CD4-positive, alpha-beta T cell (primary cell): ENCODE measurements at regions not wholly inside any gene's neighbourhood (a gene's known extent, or its start where the extent isn't known, plus 50 kb on each side); places are given as distances from the start of the nearest gene placed in this dataset.
"Not testable (repeated sequence)": the region's sequence is repeated elsewhere in the genome, so short reads cannot be mapped to it uniquely, and the experiment has no call there.

Experiments
- ATAC-seq: fragments of 200-7000 bp; cut with Tn5 transposase; one replicate; pipeline ENCODE4 v1.10.0; 2022; ENCODE audit warnings: mild to moderate bottlenecking; ENCODE audit not compliant: poor library complexity
- CTCF ChIA-PET: fragments of 350-600 bp; sonication (Branson Sonifier 250); formaldehyde crosslinking; loops from one replicate; lab custom pipeline; 2021; ENCODE audit warnings: antibody characterized with exemption, inconsistent platforms; lab: Charles Lee
- POLR2A ChIA-PET: fragments of 350-600 bp; sonication (Branson Sonifier 250); formaldehyde crosslinking; loops from one replicate; lab custom pipeline; 2021; ENCODE audit warnings: antibody characterized with exemption, inconsistent platforms; lab: Charles Lee
- DNase-seq, 14 experiments: peaks; one replicate each; pipeline ENCODE4 v3.0.0-alpha.2; 2013 to 2020; ENCODE audit warnings: mixed read lengths in 2 of 14
- H3K27ac ChIP-seq, 2 donors: one replicate each; pipeline versions ENCODE4 v1.5.1 to v1.7.0; 2013; ENCODE audit warnings: low read length in 2 of 2, low read depth in 1 of 2, mild to moderate bottlenecking in 1 of 2
- H3K27me3 ChIP-seq, 2 experiments: 1 replicate in 1 of 2; 2 replicates in 1 of 2; pipeline versions ENCODE4 v1.6.1 to v1.7.0; 2013; ENCODE audit warnings: low read length in 2 of 2, control low read depth in 1 of 2, mild to moderate bottlenecking in 1 of 2, moderate library complexity in 1 of 2; ENCODE audit not compliant: insufficient read depth in 2 of 2, control insufficient read depth in 1 of 2
- H3K36me3 ChIP-seq: one replicate; pipeline ENCODE4 v1.6.1; 2013; ENCODE audit warnings: low read length, control low read depth; ENCODE audit not compliant: insufficient read depth
- H3K4me1 ChIP-seq: one replicate; pipeline ENCODE4 v1.6.1; 2013; ENCODE audit warnings: low read length, control low read depth; ENCODE audit not compliant: insufficient read depth
- H3K4me3 ChIP-seq: one replicate; pipeline ENCODE4 v1.5.1; 2013; ENCODE audit warnings: mild to moderate bottlenecking, low read length, moderate library complexity
- H3K9me3 ChIP-seq, 2 experiments: 1 replicate in 1 of 2; 2 replicates in 1 of 2; pipeline versions ENCODE4 v1.6.1 to v1.7.0; 2013; ENCODE audit warnings: low read length in 2 of 2, mild to moderate bottlenecking in 2 of 2, control low read depth in 1 of 2, moderate library complexity in 1 of 2; ENCODE audit not compliant: control insufficient read depth in 1 of 2, insufficient read depth in 1 of 2
- H3K27ac Mint-ChIP-seq: one replicate; pipeline ENCODE4 v1.8.0; 2020; ENCODE audit warnings: mixed read lengths
- H3K27me3 Mint-ChIP-seq: one replicate; pipeline ENCODE4 v1.8.0; 2021; ENCODE audit warnings: mixed read lengths
- H3K36me3 Mint-ChIP-seq: one replicate; pipeline ENCODE4 v1.8.0; 2021; ENCODE audit warnings: low read depth, mixed read lengths
- H3K4me1 Mint-ChIP-seq: one replicate; pipeline ENCODE4 v1.8.0; 2021; ENCODE audit warnings: low read depth, mixed read lengths
- H3K4me3 Mint-ChIP-seq: one replicate; pipeline ENCODE4 v1.8.0; 2020; ENCODE audit warnings: mild to moderate bottlenecking, mixed read lengths
- H3K9me3 Mint-ChIP-seq: one replicate; pipeline ENCODE4 v1.8.0; 2020; ENCODE audit warnings: mixed read lengths
- intact Hi-C, 2 experiments: fragments of 100-400 bp; cut with DNase I in 1 of 2; cut with micrococcal nuclease in 1 of 2; formaldehyde crosslinking; loops; one replicate each; pipeline versions ENCODE4 v1.15.1 to v1.9.0; 2023 to 2025; cut with DNase I, micrococcal nuclease
- TF ChIP-seq, protein P1 (sequence below): fragments of 200-600 bp; IDR thresholded peaks from one replicate; pipeline ENCODE4 v1.8.0; 2022; ENCODE audit warnings: antibody characterized with exemption, mild to moderate bottlenecking

DNA sequence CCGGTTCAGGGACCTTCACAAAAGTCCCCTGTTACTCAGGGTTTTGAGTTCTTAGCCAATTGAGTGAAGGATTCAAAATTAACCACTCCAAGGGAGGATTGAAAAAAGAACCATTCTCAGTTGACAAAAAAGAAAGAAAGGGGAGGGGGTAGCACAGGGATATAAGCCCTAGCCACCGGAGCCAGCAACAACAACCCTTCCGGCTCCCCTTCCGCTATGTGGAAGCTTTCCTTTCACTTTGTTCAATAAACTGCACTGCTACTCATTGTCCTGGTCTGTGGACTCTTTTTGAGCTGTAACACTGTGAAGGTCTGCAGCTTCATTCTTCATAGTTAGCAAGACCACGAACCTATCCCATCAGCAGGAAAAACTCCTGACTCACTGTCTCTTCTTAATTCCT is 1488.1 kb upstream of the PRR20A start:
- Mint-ChIP-seq H3K27ac (no peak overlapping the region), H3K4me1 (no peaks in the 10 kb centered on the region), H3K27me3 (no peaks in the 10 kb centered on the region), H3K36me3 (no peaks in the 10 kb centered on the region), H3K9me3 (peaks cover 3% of the 10 kb centered on the region), H3K4me3 (no peak overlapping the region)
- H3K4me1 ChIP-seq = no peaks in the 10 kb centered on the region
- intact Hi-C loops = no loop called here
- H3K9me3 ChIP-seq = no peaks in the 10 kb centered on the region
- CTCF ChIA-PET = no interaction called here
- POLR2A ChIA-PET = no interaction called here
- TF ChIP-seq, protein P1, sequence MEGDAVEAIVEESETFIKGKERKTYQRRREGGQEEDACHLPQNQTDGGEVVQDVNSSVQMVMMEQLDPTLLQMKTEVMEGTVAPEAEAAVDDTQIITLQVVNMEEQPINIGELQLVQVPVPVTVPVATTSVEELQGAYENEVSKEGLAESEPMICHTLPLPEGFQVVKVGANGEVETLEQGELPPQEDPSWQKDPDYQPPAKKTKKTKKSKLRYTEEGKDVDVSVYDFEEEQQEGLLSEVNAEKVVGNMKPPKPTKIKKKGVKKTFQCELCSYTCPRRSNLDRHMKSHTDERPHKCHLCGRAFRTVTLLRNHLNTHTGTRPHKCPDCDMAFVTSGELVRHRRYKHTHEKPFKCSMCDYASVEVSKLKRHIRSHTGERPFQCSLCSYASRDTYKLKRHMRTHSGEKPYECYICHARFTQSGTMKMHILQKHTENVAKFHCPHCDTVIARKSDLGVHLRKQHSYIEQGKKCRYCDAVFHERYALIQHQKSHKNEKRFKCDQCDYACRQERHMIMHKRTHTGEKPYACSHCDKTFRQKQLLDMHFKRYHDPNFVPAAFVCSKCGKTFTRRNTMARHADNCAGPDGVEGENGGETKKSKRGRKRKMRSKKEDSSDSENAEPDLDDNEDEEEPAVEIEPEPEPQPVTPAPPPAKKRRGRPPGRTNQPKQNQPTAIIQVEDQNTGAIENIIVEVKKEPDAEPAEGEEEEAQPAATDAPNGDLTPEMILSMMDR = no peak
- H3K4me3 ChIP-seq = no peak overlapping the region
- H3K27ac ChIP-seq = no peak overlapping the region
- H3K27me3 ChIP-seq = no peaks in the 10 kb centered on the region
- no peak for DNase-seq
- no peaks in the 10 kb centered on the region for H3K36me3 ChIP-seq
- ATAC-seq = no peak

DNA sequence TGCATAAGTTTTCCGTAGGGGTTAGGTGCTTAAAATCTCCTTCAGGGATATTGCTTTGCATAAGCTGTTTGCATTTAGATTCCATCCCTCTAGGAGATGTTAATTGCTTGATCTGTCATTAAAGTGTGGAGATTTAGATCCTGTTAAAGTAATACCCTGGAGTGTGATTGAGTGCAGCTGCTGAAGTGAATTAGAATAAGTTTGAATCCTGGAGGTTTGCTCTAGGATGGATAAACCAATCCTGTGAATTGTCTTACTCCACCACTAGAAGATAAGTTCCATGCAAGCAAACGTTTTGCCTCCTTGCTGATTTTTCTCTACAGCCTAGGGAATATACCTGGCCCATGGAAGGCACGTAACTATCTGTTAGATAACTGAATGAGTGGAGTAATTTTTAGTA is 1487.2 kb upstream of the PRR20A start:
- Mint-ChIP-seq H3K27ac (no peak overlapping the region), H3K36me3 (no peaks in the 10 kb centered on the region), H3K9me3 (peaks cover 3% of the 10 kb centered on the region), H3K4me1 (no peaks in the 10 kb centered on the region), H3K4me3 (no peak overlapping the region), H3K27me3 (no peaks in the 10 kb centered on the region)
- ChIA-PET CTCF (no interaction called here), POLR2A (no interaction called here)
- no peak overlapping the region for H3K27ac ChIP-seq
- no peak for DNase-seq
- no peak for ATAC-seq
- H3K36me3 ChIP-seq = no peaks in the 10 kb centered on the region
- TF ChIP-seq, protein P1 = no peak
- no peaks in the 10 kb centered on the region for H3K4me1 ChIP-seq
- H3K9me3 ChIP-seq = no peaks in the 10 kb centered on the region
- no peaks in the 10 kb centered on the region for H3K27me3 ChIP-seq
- intact Hi-C loops = no loop called here
- H3K4me3 ChIP-seq = no peak overlapping the region

DNA sequence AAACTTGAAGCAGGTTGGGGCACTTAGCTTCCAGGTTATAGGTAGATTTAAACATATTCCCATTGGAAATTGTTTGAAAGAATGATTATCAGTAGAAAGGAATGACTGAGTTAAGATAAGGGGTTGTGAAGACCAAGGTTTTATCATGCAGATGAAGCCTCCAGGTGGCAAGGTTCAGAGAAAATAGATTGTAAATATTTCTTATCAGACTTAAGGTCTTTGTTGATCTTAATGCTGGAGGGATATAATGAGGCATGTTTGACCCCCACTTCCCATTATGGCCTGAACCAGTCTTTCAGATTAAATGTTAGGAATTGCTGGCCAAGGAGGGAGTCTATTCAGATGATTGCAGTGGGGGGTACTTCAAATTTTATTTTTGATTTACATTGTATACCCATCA is 1486.5 kb upstream of the PRR20A start:
- no peaks in the 10 kb centered on the region for H3K27me3 ChIP-seq
- DNase-seq (no peak), ATAC-seq (no peak)
- TF ChIP-seq, protein P1 = no peak
- Mint-ChIP-seq H3K27ac (no peak overlapping the region), H3K36me3 (no peaks in the 10 kb centered on the region), H3K9me3 (peaks cover 3% of the 10 kb centered on the region), H3K4me3 (no peak overlapping the region), H3K27me3 (no peaks in the 10 kb centered on the region), H3K4me1 (no peaks in the 10 kb centered on the region)
- no peaks in the 10 kb centered on the region for H3K36me3 ChIP-seq
- ChIA-PET CTCF (no interaction called here), POLR2A (no interaction called here)
- no peak overlapping the region for H3K4me3 ChIP-seq
- intact Hi-C loops = no loop called here
- H3K9me3 ChIP-seq = no peaks in the 10 kb centered on the region
- no peaks in the 10 kb centered on the region for H3K4me1 ChIP-seq
- no peak overlapping the region for H3K27ac ChIP-seq

DNA sequence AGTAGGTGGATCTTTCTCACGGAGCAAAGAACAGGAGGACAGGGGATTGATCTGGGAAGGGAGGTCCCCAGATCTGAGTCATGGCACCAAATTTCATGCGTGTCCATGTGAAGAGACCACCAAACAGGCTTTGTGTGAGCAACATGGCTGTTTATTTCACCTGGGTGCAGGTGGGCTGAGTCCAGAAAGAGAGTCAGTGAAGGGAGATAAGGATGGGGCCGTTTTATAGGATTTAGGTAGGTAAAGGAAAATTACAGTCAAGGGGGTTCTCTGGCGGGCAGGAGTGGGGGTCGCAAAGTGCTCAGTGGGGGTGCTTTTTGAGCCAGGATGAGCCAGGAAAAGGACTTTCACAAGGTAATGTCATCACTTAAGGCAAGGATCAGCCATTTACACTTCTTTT is 1480.5 kb upstream of the PRR20A start:
- H3K27ac Mint-ChIP-seq, H3K4me1 Mint-ChIP-seq, ATAC-seq, DNase-seq, H3K4me3 Mint-ChIP-seq, H3K36me3 Mint-ChIP-seq, H3K4me3 ChIP-seq, CTCF ChIA-PET, H3K27me3 ChIP-seq, H3K27me3 Mint-ChIP-seq, intact Hi-C loops, H3K27ac ChIP-seq, H3K9me3 Mint-ChIP-seq, POLR2A ChIA-PET, H3K4me1 ChIP-seq, H3K36me3 ChIP-seq, H3K9me3 ChIP-seq: not testable (repeated sequence)
